ENCODE measurements at regions not wholly inside any gene's neighbourhood (a gene's known extent, or its start where the extent isn't known, plus 50 kb on each side); places are given as distances from the start of the nearest gene placed in this dataset.
A peak's percentile ranks its signal among the peaks of the same experiment; 100 is the strongest.

GRCh38 chr10:33460505-33461294, 126.2 kb upstream of the NRP1 start:
- no peak overlapping the region for H4K12ac ChIP-seq (ENCODE audit: low read depth, low read length)
- H4K8ac ChIP-seq (ENCODE audit: low read depth, low read length), result no peak overlapping the region
- H2AFZ ChIP-seq (ENCODE audit: insufficient read depth, low read length, poor library complexity), result no peak overlapping the region
- H3K23ac ChIP-seq (ENCODE audit: low read length), result no peak overlapping the region
- no peak overlapping the region for H3K27ac ChIP-seq (ENCODE audit: low read depth, low read length)
- H2BK12ac ChIP-seq (ENCODE audit: low read length), result peak overlapping the region; percentile 75
- WGBS (ENCODE audit: extremely low coverage, insufficient coverage, insufficient read length), result no CpG with 5 or more reads among the region's 5 CpGs
- H3K4me2 ChIP-seq (ENCODE audit: low read length), result no peak overlapping the region
- no peak overlapping the region for H2AK5ac ChIP-seq (ENCODE audit: low read length)
- H3K4ac ChIP-seq (ENCODE audit: low read depth, low read length), result no peak overlapping the region
- H3K4me3 ChIP-seq (ENCODE audit: low read depth, low read length), result no peak overlapping the region
- no peak overlapping the region for H4K91ac ChIP-seq (ENCODE audit: low read depth, low read length)
- no peak overlapping the region for H3K18ac ChIP-seq (ENCODE audit: low read length)
- H3K79me1 ChIP-seq (ENCODE audit: low read length), result no peaks in the 10 kb centered on the region
- peak in 1 of 2 donors; percentile 14 for DNase-seq
- H2BK5ac ChIP-seq (ENCODE audit: low read depth, low read length, poor library complexity), result no peak overlapping the region
- H3K27me3 ChIP-seq (ENCODE audit: insufficient read depth, low read length), result no peaks in the 10 kb centered on the region
- H3K9me3 ChIP-seq (ENCODE audit: insufficient read depth, low read depth, low read length), result no peaks in the 10 kb centered on the region
- no peaks in the 10 kb centered on the region for H3K36me3 ChIP-seq (ENCODE audit: control insufficient read depth in 1 of 2, insufficient read depth in 2 of 2, low read length in 2 of 2)
- no peak overlapping the region for H3K14ac ChIP-seq (ENCODE audit: low read length)
- no peak overlapping the region for H2BK120ac ChIP-seq (ENCODE audit: insufficient read depth, low read length, poor library complexity)
- H3K4me1 ChIP-seq (ENCODE audit: control insufficient read depth in 1 of 2, insufficient read depth in 2 of 2, low read length in 2 of 2), result peaks cover 0 to 6% of the 10 kb centered on the region in 2 experiments
- H3K79me2 ChIP-seq (ENCODE audit: control insufficient read depth, insufficient read depth, low read length, poor library complexity), result no peaks in the 10 kb centered on the region
- no peak overlapping the region for H3K9ac ChIP-seq (ENCODE audit: low read length)

- Histone ChIP-seq H3K4me1 (ENCODE audit: control insufficient read depth in 1 of 2, insufficient read depth in 2 of 2, low read length in 2 of 2) (peaks cover 0 to 6% of the 10 kb centered on the region in 2 experiments), H2AK5ac (ENCODE audit: low read length) (no peak overlapping the region), H2BK5ac (ENCODE audit: low read depth, low read length, poor library complexity) (no peak overlapping the region), H3K79me2 (ENCODE audit: control insufficient read depth, insufficient read depth, low read length, poor library complexity) (no peaks in the 10 kb centered on the region), H4K8ac (ENCODE audit: low read depth, low read length) (no peak overlapping the region), H3K18ac (ENCODE audit: low read length) (no peak overlapping the region), H3K27ac (ENCODE audit: low read depth, low read length) (no peak overlapping the region), H3K23ac (ENCODE audit: low read length) (no peak overlapping the region), H3K9ac (ENCODE audit: low read length) (no peak overlapping the region), H3K4me2 (ENCODE audit: low read length) (no peak overlapping the region), H3K27me3 (ENCODE audit: insufficient read depth, low read length) (no peaks in the 10 kb centered on the region), H3K36me3 (ENCODE audit: control insufficient read depth in 1 of 2, insufficient read depth in 2 of 2, low read length in 2 of 2) (no peaks in the 10 kb centered on the region), H3K4me3 (ENCODE audit: low read depth, low read length) (no peak overlapping the region), H2AFZ (ENCODE audit: insufficient read depth, low read length, poor library complexity) (no peak overlapping the region), H4K91ac (ENCODE audit: low read depth, low read length) (peak overlapping the region; percentile 11), H3K79me1 (ENCODE audit: low read length) (no peaks in the 10 kb centered on the region), H2BK12ac (ENCODE audit: low read length) (no peak overlapping the region), H2BK120ac (ENCODE audit: insufficient read depth, low read length, poor library complexity) (no peak overlapping the region), H4K12ac (ENCODE audit: low read depth, low read length) (no peak overlapping the region), H3K9me3 (ENCODE audit: insufficient read depth, low read depth, low read length) (no peaks in the 10 kb centered on the region), H3K4ac (ENCODE audit: low read depth, low read length) (no peak overlapping the region), H3K14ac (ENCODE audit: low read length) (no peak overlapping the region)
- no CpG with 5 or more reads among the region's 5 CpGs for WGBS (ENCODE audit: extremely low coverage, insufficient coverage, insufficient read length)
- DNase-seq, result no peak
These were observed 125.1 kb upstream of the NRP1 start for GRCh38 chr10:33459602-33460001.

GRCh38 chr10:33455029-33455428, 120.6 kb upstream of the NRP1 start:
- Histone ChIP-seq H4K12ac (ENCODE audit: low read depth, low read length) (no peak overlapping the region), H3K14ac (ENCODE audit: low read length) (no peak overlapping the region), H2BK120ac (ENCODE audit: insufficient read depth, low read length, poor library complexity) (no peak overlapping the region), H3K9me3 (ENCODE audit: insufficient read depth, low read depth, low read length) (no peaks in the 10 kb centered on the region), H3K27me3 (ENCODE audit: insufficient read depth, low read length) (no peaks in the 10 kb centered on the region), H2BK12ac (ENCODE audit: low read length) (no peak overlapping the region), H3K4ac (ENCODE audit: low read depth, low read length) (no peak overlapping the region), H4K91ac (ENCODE audit: low read depth, low read length) (no peak overlapping the region), H4K8ac (ENCODE audit: low read depth, low read length) (no peak overlapping the region), H3K9ac (ENCODE audit: low read length) (no peak overlapping the region), H3K23ac (ENCODE audit: low read length) (peak overlapping the region; percentile 81), H2AFZ (ENCODE audit: insufficient read depth, low read length, poor library complexity) (no peak overlapping the region), H3K4me1 (ENCODE audit: control insufficient read depth in 1 of 2, insufficient read depth in 2 of 2, low read length in 2 of 2) (peaks cover 0 to 2% of the 10 kb centered on the region in 2 experiments), H2BK5ac (ENCODE audit: low read depth, low read length, poor library complexity) (no peak overlapping the region), H3K27ac (ENCODE audit: low read depth, low read length) (no peak overlapping the region), H3K4me3 (ENCODE audit: low read depth, low read length) (no peak overlapping the region), H3K18ac (ENCODE audit: low read length) (no peak overlapping the region), H2AK5ac (ENCODE audit: low read length) (no peak overlapping the region), H3K36me3 (ENCODE audit: control insufficient read depth in 1 of 2, insufficient read depth in 2 of 2, low read length in 2 of 2) (no peaks in the 10 kb centered on the region), H3K4me2 (ENCODE audit: low read length) (no peak overlapping the region), H3K79me2 (ENCODE audit: control insufficient read depth, insufficient read depth, low read length, poor library complexity) (no peaks in the 10 kb centered on the region), H3K79me1 (ENCODE audit: low read length) (no peaks in the 10 kb centered on the region)
- WGBS (ENCODE audit: extremely low coverage, insufficient coverage, insufficient read length), result no CpG with 5 or more reads among the region's 2 CpGs
- peak in 1 of 2 donors; percentile 17 for DNase-seq

DNA sequence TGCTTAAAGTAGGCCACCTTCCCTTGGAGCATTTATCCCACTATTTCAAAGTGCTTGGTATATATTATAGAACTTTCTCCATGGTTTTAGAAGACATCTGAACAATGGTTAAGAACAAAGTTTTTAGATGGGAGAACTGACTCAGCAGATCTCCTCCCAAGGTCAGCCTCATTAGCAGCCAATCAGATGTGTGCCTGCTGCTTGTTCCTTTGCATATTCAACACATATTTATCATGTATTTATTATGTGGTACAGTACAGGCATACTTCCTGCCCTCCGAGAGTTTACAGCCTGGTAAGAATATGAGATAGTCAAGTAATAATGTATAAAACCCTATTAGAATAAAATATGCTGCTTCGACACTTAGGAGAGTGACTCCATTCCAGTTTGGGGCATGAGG, 120.1 kb upstream of the NRP1 start:
- no peak overlapping the region for H3K4me2 ChIP-seq (ENCODE audit: low read length)
- H3K4ac ChIP-seq (ENCODE audit: low read depth, low read length), result no peak overlapping the region
- no peak overlapping the region for H2AK5ac ChIP-seq (ENCODE audit: low read length)
- no peak overlapping the region for H3K23ac ChIP-seq (ENCODE audit: low read length)
- H2BK5ac ChIP-seq (ENCODE audit: low read depth, low read length, poor library complexity), result no peak overlapping the region
- no peak overlapping the region for H3K9ac ChIP-seq (ENCODE audit: low read length)
- H3K9me3 ChIP-seq (ENCODE audit: insufficient read depth, low read depth, low read length), result no peaks in the 10 kb centered on the region
- no peak overlapping the region for H3K18ac ChIP-seq (ENCODE audit: low read length)
- H3K36me3 ChIP-seq (ENCODE audit: control insufficient read depth in 1 of 2, insufficient read depth in 2 of 2, low read length in 2 of 2), result no peaks in the 10 kb centered on the region
- H3K4me3 ChIP-seq (ENCODE audit: low read depth, low read length), result no peak overlapping the region
- H3K14ac ChIP-seq (ENCODE audit: low read length), result no peak overlapping the region
- no peak overlapping the region for H2AFZ ChIP-seq (ENCODE audit: insufficient read depth, low read length, poor library complexity)
- no peak overlapping the region for H3K27ac ChIP-seq (ENCODE audit: low read depth, low read length)
- H3K27me3 ChIP-seq (ENCODE audit: insufficient read depth, low read length), result no peaks in the 10 kb centered on the region
- no peak overlapping the region for H2BK120ac ChIP-seq (ENCODE audit: insufficient read depth, low read length, poor library complexity)
- H2BK12ac ChIP-seq (ENCODE audit: low read length), result no peak overlapping the region
- no peak overlapping the region for H4K8ac ChIP-seq (ENCODE audit: low read depth, low read length)
- no peak overlapping the region for H4K12ac ChIP-seq (ENCODE audit: low read depth, low read length)
- H4K91ac ChIP-seq (ENCODE audit: low read depth, low read length), result no peak overlapping the region
- no peak for DNase-seq
- no peaks in the 10 kb centered on the region for H3K79me1 ChIP-seq (ENCODE audit: low read length)
- H3K4me1 ChIP-seq (ENCODE audit: control insufficient read depth in 1 of 2, insufficient read depth in 2 of 2, low read length in 2 of 2), result peaks cover 0 to under 1% of the 10 kb centered on the region in 2 experiments
- H3K79me2 ChIP-seq (ENCODE audit: control insufficient read depth, insufficient read depth, low read length, poor library complexity), result no peaks in the 10 kb centered on the region
- no CpG with 5 or more reads among the region's 2 CpGs for WGBS (ENCODE audit: extremely low coverage, insufficient coverage, insufficient read length)

All from trophoblast cell (in vitro differentiated cells and primary cell).